ENCODE measurements at regions not wholly inside any gene's neighbourhood (a gene's known extent, or its start where the extent isn't known, plus 50 kb on each side); places are given as distances from the start of the nearest gene placed in this dataset.
"Not testable (repeated sequence)": the region's sequence is repeated elsewhere in the genome, so short reads cannot be mapped to it uniquely, and the experiment has no call there.

- DNase-seq (ENCODE audit: low read depth), result no peak
Observed at GRCh38 chr6:5837323-5837722, 169.4 kb downstream of the NRN1 start.

GRCh38 chr6:5836597-5836996, 170.1 kb downstream of the NRN1 start:
- not testable (repeated sequence) for DNase-seq (ENCODE audit: low read depth)

GRCh38 chr6:5833120-5833519, 173.6 kb downstream of the NRN1 start:
- no peak for DNase-seq (ENCODE audit: low read depth)

GRCh38 chr6:5832668-5833067, 174.1 kb downstream of the NRN1 start:
- no peak for DNase-seq (ENCODE audit: low read depth)

GRCh38 chr6:5831219-5831862, 175.4 kb downstream of the NRN1 start:
- DNase-seq (ENCODE audit: low read depth), result not testable (repeated sequence)

GRCh38 chr6:5828296-5828695, 178.4 kb downstream of the NRN1 start:
- DNase-seq (ENCODE audit: low read depth), result no peak

GRCh38 chr6:5827056-5827904, 179.4 kb downstream of the NRN1 start:
- DNase-seq (ENCODE audit: low read depth), result no peak

- not testable (repeated sequence) for DNase-seq (ENCODE audit: low read depth)
Observed at GRCh38 chr6:5824382-5824983, 182.2 kb downstream of the NRN1 start.

Measured in stimulated activated CD8-positive, alpha-beta memory T cell treated with anti-CD3 and anti-CD28 coated beads, Interleukin-15, amount 100 ng/mL, for 24 hours (primary cell).